HG03354 (cell line): ENCODE measurements at regions not wholly inside any gene's neighbourhood (a gene's known extent, or its start where the extent isn't known, plus 50 kb on each side); places are given as distances from the start of the nearest gene placed in this dataset.

Experiments used
- ATAC-seq: cut with Tn5 transposase; IDR thresholded peaks from one replicate; pipeline ENCODE4 v1.9.1; 2021; ENCODE audit warnings: mild to moderate bottlenecking; ENCODE audit not compliant: unreplicated experiment, poor library complexity, severe bottlenecking

GRCh38 chr17:79387783-79388182 lies 223.1 kb downstream of the RBFOX3 start:
- no peak for ATAC-seq

- ATAC-seq: no peak
Observed at GRCh38 chr17:79385962-79386563, 224.8 kb downstream of the RBFOX3 start.

DNA sequence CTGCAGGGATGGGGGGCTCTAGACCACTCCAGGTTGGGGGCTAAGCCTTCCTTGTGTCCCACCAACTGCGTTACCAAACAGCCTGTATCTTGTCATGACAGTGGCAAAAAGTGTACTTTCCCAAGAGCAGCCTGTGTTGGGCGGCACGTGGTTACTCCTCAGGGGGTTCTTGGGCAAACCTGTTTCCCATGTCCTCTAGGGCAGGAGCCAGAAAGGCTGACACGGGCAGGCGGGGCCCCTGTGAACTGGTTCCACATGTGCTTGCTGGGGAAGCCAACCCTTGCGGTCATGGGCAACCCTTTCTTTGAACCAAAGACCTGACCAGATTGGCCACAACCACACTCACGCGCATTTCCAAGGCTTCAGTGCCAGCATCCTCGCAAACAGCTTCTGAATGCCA lies 228.5 kb downstream of the RBFOX3 start:
- no peak for ATAC-seq

- no peak for ATAC-seq
Observed at GRCh38 chr17:79379700-79380445, 231.0 kb downstream of the RBFOX3 start.

- no peak for ATAC-seq
Observed at GRCh38 chr17:79377230-79377786, 233.5 kb downstream of the RBFOX3 start.

GRCh38 chr17:79374807-79375206 lies 236.0 kb downstream of the RBFOX3 start:
- no peak for ATAC-seq

- ATAC-seq: no peak
Observed at GRCh38 chr17:79374087-79374689, 236.7 kb downstream of the RBFOX3 start.

- no peak for ATAC-seq
Observed at GRCh38 chr17:79372470-79373238, 238.2 kb downstream of the RBFOX3 start.

GRCh38 chr17:79371984-79372383 lies 238.9 kb downstream of the RBFOX3 start:
- ATAC-seq: no peak

DNA sequence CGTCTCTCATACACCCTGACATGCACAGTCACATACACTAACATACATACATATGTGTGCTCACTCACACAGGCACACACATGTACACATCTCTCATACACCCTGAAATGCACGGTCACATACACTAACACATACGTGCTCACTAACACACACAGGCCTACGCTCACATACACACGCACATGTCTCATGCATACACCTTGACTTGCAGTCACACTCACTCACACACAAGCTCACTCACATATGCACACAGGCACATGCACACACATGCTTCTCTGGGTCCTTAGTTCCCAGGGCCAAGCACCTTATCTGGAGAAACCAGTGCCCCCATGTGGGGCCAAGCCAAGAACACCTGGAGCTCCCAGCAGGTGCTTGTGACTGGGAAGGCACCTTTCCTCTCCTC lies 240.3 kb downstream of the RBFOX3 start:
- ATAC-seq: no peak

- ATAC-seq: no peak
Observed at GRCh38 chr17:79370126-79370525, 240.7 kb downstream of the RBFOX3 start.

- no peak for ATAC-seq
Observed at GRCh38 chr17:79369532-79369931, 241.3 kb downstream of the RBFOX3 start.

- no peak for ATAC-seq
Observed at GRCh38 chr17:79369001-79369400, 241.8 kb downstream of the RBFOX3 start.

DNA sequence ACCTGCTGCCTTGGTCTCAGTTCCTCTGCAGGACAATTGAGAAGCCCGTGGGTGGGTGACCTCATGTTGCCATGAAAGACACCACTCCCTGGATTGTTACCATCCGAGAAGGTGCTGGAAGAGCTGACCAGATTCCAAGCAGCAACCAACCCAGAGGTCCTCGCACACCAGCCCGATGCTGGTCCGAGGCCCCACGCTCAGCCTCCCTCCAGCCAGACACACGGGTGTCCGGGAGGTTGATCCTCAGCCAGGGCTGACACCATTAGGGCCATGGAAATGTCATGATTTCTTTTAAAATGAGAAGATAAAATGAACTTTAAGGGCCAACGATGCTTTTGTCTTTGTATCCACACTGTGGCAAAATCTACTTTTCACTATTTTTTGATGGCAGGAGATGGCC lies 242.3 kb downstream of the RBFOX3 start:
- ATAC-seq: no peak

GRCh38 chr17:79366988-79367571 lies 243.8 kb downstream of the RBFOX3 start:
- ATAC-seq: no peak

- no peak for ATAC-seq
Observed at GRCh38 chr17:79365836-79366770, 244.7 kb downstream of the RBFOX3 start.

DNA sequence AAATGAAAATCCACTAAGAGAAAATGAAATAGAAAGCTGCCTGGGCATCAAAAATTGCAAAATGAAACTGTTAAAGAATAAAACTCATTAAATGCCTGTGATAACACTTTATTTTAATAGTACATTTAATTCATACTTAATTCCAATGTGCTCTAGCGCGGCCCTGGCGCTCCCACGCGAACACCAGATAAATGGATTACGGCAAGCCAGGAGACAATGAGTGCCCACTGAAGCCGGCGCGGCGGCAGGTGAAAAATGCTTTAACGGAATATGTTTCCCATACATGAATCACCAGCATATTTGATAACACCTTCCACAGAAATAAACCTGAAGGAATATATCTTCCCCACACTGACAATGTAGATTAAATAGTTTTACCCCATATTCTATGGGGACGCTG lies 245.5 kb downstream of the RBFOX3 start:
- ATAC-seq: no peak

DNA sequence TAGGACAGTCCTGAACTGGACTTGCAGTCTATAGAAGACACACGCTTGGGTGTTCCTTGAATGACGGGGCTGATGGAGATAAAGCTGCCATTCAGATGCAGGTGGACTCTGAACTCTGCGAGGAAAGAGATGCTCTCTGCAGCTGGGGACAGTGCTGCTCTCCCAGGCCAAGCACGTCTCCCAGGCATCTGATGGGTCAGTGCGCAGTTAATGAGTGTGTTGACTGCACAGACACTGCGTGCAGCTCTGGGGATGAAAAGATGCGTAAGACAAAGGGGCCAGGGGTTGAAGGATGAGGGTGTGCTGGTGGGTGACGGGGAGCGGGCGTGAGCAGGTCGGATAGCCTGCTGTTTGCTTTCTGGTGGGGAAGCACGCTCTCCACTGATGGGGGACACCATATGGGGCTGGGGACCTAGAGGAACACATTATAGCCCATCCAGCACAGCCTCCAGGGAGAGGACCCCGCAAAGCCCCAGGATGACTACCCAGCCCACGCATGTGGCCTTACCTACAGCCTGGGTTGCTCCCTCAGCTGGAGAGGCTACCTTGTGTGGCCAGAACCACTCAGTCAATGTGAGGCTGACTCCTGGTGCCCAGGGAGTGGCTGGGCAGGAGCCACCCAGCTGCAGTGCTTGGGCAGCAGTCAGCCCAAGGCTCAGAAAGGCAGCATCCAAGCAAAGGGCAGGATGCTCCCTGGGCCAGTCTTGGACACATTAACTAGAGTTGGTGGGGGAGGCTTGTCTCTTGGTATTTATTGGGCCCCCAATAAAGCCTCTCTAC lies 246.3 kb downstream of the RBFOX3 start:
- ATAC-seq: no peak
